Lower leg skin (tissue), 4 donors: ENCODE measurements at regions not wholly inside any gene's neighbourhood (a gene's known extent, or its start where the extent isn't known, plus 50 kb on each side); places are given as distances from the start of the nearest gene placed in this dataset.

Experiments
- DNase-seq, 2 donors: peaks; one replicate each; pipeline ENCODE4 v3.0.0-alpha.2; 2019; ENCODE audit warnings: low spot score in 2 of 2
- H3K4me3 ChIP-seq: fragments of 200-600 bp; sonication (generic); 2 replicates; pipeline ENCODE4 v1.5.1; 2017; ENCODE audit warnings: mild to moderate bottlenecking, low read depth; ENCODE audit not compliant: poor library complexity, severe bottlenecking
- CTCF ChIP-seq, 3 donors: fragments of 450-650 bp; IDR thresholded peaks; one replicate each; pipeline ENCODE4 v1.5.1; 2016; ENCODE audit warnings: antibody characterized with exemption in 3 of 3, mild to moderate bottlenecking in 3 of 3, moderate library complexity in 2 of 3
- POLR2A ChIP-seq, 2 donors: fragments of 450-650 bp; IDR thresholded peaks; one replicate each; pipeline ENCODE4 v1.6.1; 2016 to 2017; ENCODE audit warnings: antibody characterized with exemption in 2 of 2, mild to moderate bottlenecking in 1 of 2, moderate library complexity in 1 of 2
- WGBS, 2 donors: methylation state at CpG; one replicate each; pipeline ENCODE4 v1.1.5; 2018; 5-methylcytosine and 5-hydroxymethylcytosine counted together
- intact Hi-C: fragments of 100-400 bp; cut with DNase I; formaldehyde crosslinking; loops from one replicate; pipeline ENCODE4 v1.15.0; 2023; ENCODE audit warnings: low total_unique reads

- no peak for DNase-seq
- intact Hi-C loops: no loop called here
- TF ChIP-seq CTCF (IDR thresholded peaks at IDR 0.05): no peak
- TF ChIP-seq POLR2A (IDR thresholded peaks at IDR 0.05): no peak
- WGBS, 2 donors: 63 to 75% methylated on average over 3 of the region's 3 CpGs
- no peak overlapping the region for H3K4me3 ChIP-seq
These were observed 839.2 kb upstream of the CELF2 start for GRCh38 chr10:10178476-10178875.

GRCh38 chr10:10193848-10194247 is 823.8 kb upstream of the CELF2 start:
- DNase-seq: no peak
- WGBS, 2 donors: 72 to 83% methylated on average over 4 of the region's 4 CpGs
- H3K4me3 ChIP-seq: no peak overlapping the region
- no peak for TF ChIP-seq CTCF (IDR thresholded peaks at IDR 0.05)
- no peak for TF ChIP-seq POLR2A (IDR thresholded peaks at IDR 0.05)
- intact Hi-C loops: no loop called here

GRCh38 chr10:10196701-10197100 is 821.0 kb upstream of the CELF2 start:
- intact Hi-C loops: no loop called here
- 83 to 90% methylated on average over 5 of the region's 5 CpGs for WGBS, 2 donors
- TF ChIP-seq POLR2A (IDR thresholded peaks at IDR 0.05): no peak
- no peak for TF ChIP-seq CTCF (IDR thresholded peaks at IDR 0.05)
- no peak for DNase-seq
- H3K4me3 ChIP-seq: no peak overlapping the region

GRCh38 chr10:10197423-10197822 is 820.2 kb upstream of the CELF2 start:
- 75 to 86% methylated on average over 4 of the region's 4 CpGs for WGBS, 2 donors

GRCh38 chr10:10198363-10198762 is 819.3 kb upstream of the CELF2 start:
- intact Hi-C loops: no loop called here
- WGBS, 2 donors: 78 to 80% methylated on average over 6 of the region's 6 CpGs
- TF ChIP-seq CTCF (IDR thresholded peaks at IDR 0.05) (no peak), POLR2A (IDR thresholded peaks at IDR 0.05) (no peak)
- no peak overlapping the region for H3K4me3 ChIP-seq
- DNase-seq: no peak

More at GRCh38 chr10:10197423-10197822, 820.2 kb upstream of the CELF2 start:
- no peak overlapping the region for H3K4me3 ChIP-seq
- TF ChIP-seq CTCF (IDR thresholded peaks at IDR 0.05): no peak
- no peak for TF ChIP-seq POLR2A (IDR thresholded peaks at IDR 0.05)
- intact Hi-C loops: no loop called here
- no peak for DNase-seq

- H3K4me3 ChIP-seq: no peak overlapping the region
- intact Hi-C loops: no loop called here
- TF ChIP-seq CTCF (IDR thresholded peaks at IDR 0.05) (no peak), POLR2A (IDR thresholded peaks at IDR 0.05) (no peak)
- WGBS, 2 donors: 87 to 95% methylated on average over 2 of the region's 2 CpGs
- DNase-seq: no peak
These were observed 813.3 kb upstream of the CELF2 start for GRCh38 chr10:10204415-10204814.
